KMS-11 (cell line): ENCODE measurements at regions not wholly inside any gene's neighbourhood (a gene's known extent, or its start where the extent isn't known, plus 50 kb on each side); places are given as distances from the start of the nearest gene placed in this dataset.

Source experiments
- H2AFZ ChIP-seq: fragments of 200-600 bp; sonication (generic); 2 replicates; pipeline ENCODE4 v1.6.1; 2016; ENCODE audit warnings: antibody characterized with exemption, mixed run types, low read depth
- H3K27ac ChIP-seq: fragments of 200-600 bp; sonication (generic); 2 replicates; pipeline ENCODE4 v1.6.1; 2016; ENCODE audit warnings: mild to moderate bottlenecking, mixed run types
- H3K27me3 ChIP-seq: fragments of 200-600 bp; sonication (generic); 2 replicates; pipeline ENCODE4 v1.6.1; 2017; ENCODE audit warnings: mild to moderate bottlenecking, low read depth, mixed run types, moderate library complexity; ENCODE audit not compliant: insufficient read depth
- H3K36me3 ChIP-seq: fragments of 200-600 bp; sonication (generic); 2 replicates; pipeline ENCODE4 v1.6.1; 2017; ENCODE audit warnings: mild to moderate bottlenecking, mixed run types; ENCODE audit not compliant: insufficient read depth
- H3K4me1 ChIP-seq: fragments of 200-600 bp; sonication (generic); 2 replicates; pipeline ENCODE4 v1.6.1; 2016; ENCODE audit warnings: mild to moderate bottlenecking, low read depth, mixed run types; ENCODE audit not compliant: poor library complexity, severe bottlenecking
- H3K4me2 ChIP-seq: fragments of 200-600 bp; sonication (generic); 2 replicates; pipeline ENCODE4 v1.7.0; 2016; ENCODE audit warnings: mild to moderate bottlenecking, mixed run types
- H3K4me3 ChIP-seq: fragments of 200-600 bp; sonication (generic); IDR thresholded peaks from 2 replicates; pipeline ENCODE4 v1.6.1; 2017; ENCODE audit warnings: low read depth, low read length, mixed read lengths; ENCODE audit not compliant: insufficient read depth
- H3K79me2 ChIP-seq: fragments of 200-600 bp; sonication (generic); 2 replicates; pipeline ENCODE4 v1.6.1; 2016; ENCODE audit warnings: low read depth, mixed run types; ENCODE audit not compliant: insufficient read depth
- H3K9ac ChIP-seq: fragments of 200-600 bp; sonication (generic); 2 replicates; pipeline ENCODE4 v1.6.1; 2016; ENCODE audit warnings: mild to moderate bottlenecking, mixed run types
- H4K20me1 ChIP-seq: fragments of 200-600 bp; sonication (generic); 2 replicates; pipeline ENCODE4 v1.6.1; 2016; ENCODE audit warnings: mild to moderate bottlenecking, mixed run types; ENCODE audit not compliant: insufficient read depth
- TF ChIP-seq, protein P1 (sequence below): fragments of 200-600 bp; sonication (generic); conservative IDR thresholded peaks from 2 replicates; pipeline ENCODE4 v1.6.1; 2017; ENCODE audit warnings: low read depth, mild to moderate bottlenecking, antibody characterized with exemption, low read length, moderate library complexity, mixed read lengths

DNA sequence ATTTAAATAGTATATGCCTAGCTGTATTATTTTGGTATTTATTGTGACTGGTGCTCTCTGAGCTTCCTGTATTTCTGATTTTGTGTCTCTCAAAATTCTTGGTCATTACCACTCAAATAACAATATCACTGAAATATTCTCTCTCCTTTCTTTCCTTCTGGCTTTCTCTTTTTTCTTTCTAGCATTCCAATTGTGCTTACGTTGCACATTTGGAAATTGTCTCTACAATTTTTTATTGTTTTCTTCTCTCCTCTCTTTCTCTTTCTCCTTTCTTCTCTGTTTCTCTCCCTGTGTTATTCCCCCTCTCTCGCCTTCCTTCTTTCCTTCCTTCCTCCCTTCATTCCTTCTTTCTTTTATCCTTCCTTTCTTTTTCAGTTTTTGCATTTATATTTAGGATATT lies 89.6 kb upstream of the MCTP2 start:
- Histone ChIP-seq H3K4me1 (no peaks in the 10 kb centered on the region), H3K27me3 (no peaks in the 10 kb centered on the region), H3K79me2 (no peaks in the 10 kb centered on the region), H3K27ac (no peak overlapping the region), H3K4me2 (no peak overlapping the region), H3K4me3 (no peak overlapping the region), H2AFZ (no peak overlapping the region), H3K36me3 (no peaks in the 10 kb centered on the region), H4K20me1 (no peaks in the 10 kb centered on the region), H3K9ac (no peak overlapping the region)
- TF ChIP-seq, protein P1, sequence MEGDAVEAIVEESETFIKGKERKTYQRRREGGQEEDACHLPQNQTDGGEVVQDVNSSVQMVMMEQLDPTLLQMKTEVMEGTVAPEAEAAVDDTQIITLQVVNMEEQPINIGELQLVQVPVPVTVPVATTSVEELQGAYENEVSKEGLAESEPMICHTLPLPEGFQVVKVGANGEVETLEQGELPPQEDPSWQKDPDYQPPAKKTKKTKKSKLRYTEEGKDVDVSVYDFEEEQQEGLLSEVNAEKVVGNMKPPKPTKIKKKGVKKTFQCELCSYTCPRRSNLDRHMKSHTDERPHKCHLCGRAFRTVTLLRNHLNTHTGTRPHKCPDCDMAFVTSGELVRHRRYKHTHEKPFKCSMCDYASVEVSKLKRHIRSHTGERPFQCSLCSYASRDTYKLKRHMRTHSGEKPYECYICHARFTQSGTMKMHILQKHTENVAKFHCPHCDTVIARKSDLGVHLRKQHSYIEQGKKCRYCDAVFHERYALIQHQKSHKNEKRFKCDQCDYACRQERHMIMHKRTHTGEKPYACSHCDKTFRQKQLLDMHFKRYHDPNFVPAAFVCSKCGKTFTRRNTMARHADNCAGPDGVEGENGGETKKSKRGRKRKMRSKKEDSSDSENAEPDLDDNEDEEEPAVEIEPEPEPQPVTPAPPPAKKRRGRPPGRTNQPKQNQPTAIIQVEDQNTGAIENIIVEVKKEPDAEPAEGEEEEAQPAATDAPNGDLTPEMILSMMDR = no peak

- Histone ChIP-seq H3K27ac (no peak overlapping the region), H3K4me3 (no peak overlapping the region), H3K4me1 (no peaks in the 10 kb centered on the region), H3K79me2 (no peaks in the 10 kb centered on the region), H3K4me2 (no peak overlapping the region), H3K27me3 (no peaks in the 10 kb centered on the region), H3K36me3 (no peaks in the 10 kb centered on the region), H2AFZ (no peak overlapping the region), H3K9ac (no peak overlapping the region), H4K20me1 (no peaks in the 10 kb centered on the region)
- TF ChIP-seq, protein P1 = no peak
Observed at GRCh38 chr15:94135486-94136147, 95.7 kb upstream of the MCTP2 start.

- Histone ChIP-seq H3K79me2 (no peaks in the 10 kb centered on the region), H3K36me3 (no peaks in the 10 kb centered on the region), H3K4me3 (no peak overlapping the region), H3K4me1 (no peaks in the 10 kb centered on the region), H3K27ac (no peak overlapping the region), H2AFZ (no peak overlapping the region), H3K27me3 (no peaks in the 10 kb centered on the region), H3K9ac (no peak overlapping the region), H4K20me1 (no peaks in the 10 kb centered on the region), H3K4me2 (no peak overlapping the region)
- TF ChIP-seq, protein P1 = no peak
Observed at GRCh38 chr15:94131875-94132274, 99.5 kb upstream of the MCTP2 start.

- H3K9ac ChIP-seq = no peak overlapping the region
- no peaks in the 10 kb centered on the region for H3K36me3 ChIP-seq
- no peaks in the 10 kb centered on the region for H3K27me3 ChIP-seq
- TF ChIP-seq, protein P1 = no peak
- no peak overlapping the region for H3K4me2 ChIP-seq
- H3K79me2 ChIP-seq = no peaks in the 10 kb centered on the region
- H3K4me1 ChIP-seq = no peaks in the 10 kb centered on the region
- no peak overlapping the region for H2AFZ ChIP-seq
- no peaks in the 10 kb centered on the region for H4K20me1 ChIP-seq
- H3K27ac ChIP-seq = no peak overlapping the region
- H3K4me3 ChIP-seq = no peak overlapping the region
Observed at GRCh38 chr15:94130504-94130903, 100.9 kb upstream of the MCTP2 start.
